ENCODE measurements at regions not wholly inside any gene's neighbourhood (a gene's known extent, or its start where the extent isn't known, plus 50 kb on each side); places are given as distances from the start of the nearest gene placed in this dataset.
A peak's percentile ranks its signal among the peaks of the same experiment; 100 is the strongest.

GRCh38 chr11:109815500-109816150 is 277.6 kb upstream of the ZC3H12C start:
- no peak for DNase-seq

GRCh38 chr11:109818290-109818689 is 274.9 kb upstream of the ZC3H12C start:
- DNase-seq: no peak

- no peak for DNase-seq
These were observed 273.8 kb upstream of the ZC3H12C start for GRCh38 chr11:109819410-109819809.

- no peak for DNase-seq
These were observed 271.7 kb upstream of the ZC3H12C start for GRCh38 chr11:109821511-109821910.

GRCh38 chr11:109822436-109823102 is 270.6 kb upstream of the ZC3H12C start:
- no peak for DNase-seq

GRCh38 chr11:109828387-109828786 is 264.8 kb upstream of the ZC3H12C start:
- no peak for DNase-seq

GRCh38 chr11:109838026-109838425 is 255.2 kb upstream of the ZC3H12C start:
- DNase-seq: no peak

GRCh38 chr11:109845437-109845836 is 247.8 kb upstream of the ZC3H12C start:
- no peak for DNase-seq

- peak; percentile 25 for DNase-seq
These were observed 245.6 kb upstream of the ZC3H12C start for GRCh38 chr11:109847621-109848020.

GRCh38 chr11:109849051-109849450 is 244.1 kb upstream of the ZC3H12C start:
- no peak for DNase-seq

- DNase-seq: peak; percentile 71
These were observed 243.2 kb upstream of the ZC3H12C start for GRCh38 chr11:109849946-109850345.

GRCh38 chr11:109851780-109852390 is 241.3 kb upstream of the ZC3H12C start:
- no peak for DNase-seq

GRCh38 chr11:109853156-109853776 is 239.9 kb upstream of the ZC3H12C start:
- DNase-seq: peak; percentile 36

GRCh38 chr11:109854731-109855130 is 238.5 kb upstream of the ZC3H12C start:
- DNase-seq: no peak

GRCh38 chr11:109856928-109857327 is 236.3 kb upstream of the ZC3H12C start:
- no peak for DNase-seq

- no peak for DNase-seq
These were observed 235.6 kb upstream of the ZC3H12C start for GRCh38 chr11:109857637-109858036.

GRCh38 chr11:109858152-109858551 is 235.0 kb upstream of the ZC3H12C start:
- DNase-seq: peak; percentile 6

GRCh38 chr11:109859045-109859724 is 234.0 kb upstream of the ZC3H12C start:
- no peak for DNase-seq

GRCh38 chr11:109862835-109863234 is 230.4 kb upstream of the ZC3H12C start:
- DNase-seq: no peak

- DNase-seq: no peak
These were observed 229.0 kb upstream of the ZC3H12C start for GRCh38 chr11:109864151-109864661.

- peak; percentile 8 for DNase-seq
These were observed 228.2 kb upstream of the ZC3H12C start for GRCh38 chr11:109864834-109865547.

GRCh38 chr11:109865548-109866186 is 227.5 kb upstream of the ZC3H12C start:
- peak; percentile 17 for DNase-seq

All from NCI-H82 (cell line).